ENCODE measurements at regions not wholly inside any gene's neighbourhood (a gene's known extent, or its start where the extent isn't known, plus 50 kb on each side); places are given as distances from the start of the nearest gene placed in this dataset.

- TF ChIP-seq, protein P1, sequence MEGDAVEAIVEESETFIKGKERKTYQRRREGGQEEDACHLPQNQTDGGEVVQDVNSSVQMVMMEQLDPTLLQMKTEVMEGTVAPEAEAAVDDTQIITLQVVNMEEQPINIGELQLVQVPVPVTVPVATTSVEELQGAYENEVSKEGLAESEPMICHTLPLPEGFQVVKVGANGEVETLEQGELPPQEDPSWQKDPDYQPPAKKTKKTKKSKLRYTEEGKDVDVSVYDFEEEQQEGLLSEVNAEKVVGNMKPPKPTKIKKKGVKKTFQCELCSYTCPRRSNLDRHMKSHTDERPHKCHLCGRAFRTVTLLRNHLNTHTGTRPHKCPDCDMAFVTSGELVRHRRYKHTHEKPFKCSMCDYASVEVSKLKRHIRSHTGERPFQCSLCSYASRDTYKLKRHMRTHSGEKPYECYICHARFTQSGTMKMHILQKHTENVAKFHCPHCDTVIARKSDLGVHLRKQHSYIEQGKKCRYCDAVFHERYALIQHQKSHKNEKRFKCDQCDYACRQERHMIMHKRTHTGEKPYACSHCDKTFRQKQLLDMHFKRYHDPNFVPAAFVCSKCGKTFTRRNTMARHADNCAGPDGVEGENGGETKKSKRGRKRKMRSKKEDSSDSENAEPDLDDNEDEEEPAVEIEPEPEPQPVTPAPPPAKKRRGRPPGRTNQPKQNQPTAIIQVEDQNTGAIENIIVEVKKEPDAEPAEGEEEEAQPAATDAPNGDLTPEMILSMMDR (IDR thresholded peaks at IDR 0.05), result no peak
- TF ChIP-seq POLR2A (IDR thresholded peaks at IDR 0.05), result no peak
These were observed 405.5 kb upstream of the FIGN start for GRCh38 chr2:164141271-164141670.

Measured in lower leg skin (tissue), 3 donors.